ENCODE measurements at regions not wholly inside any gene's neighbourhood (a gene's known extent, or its start where the extent isn't known, plus 50 kb on each side); places are given as distances from the start of the nearest gene placed in this dataset.

- TF ChIP-seq CTCF (IDR thresholded peaks at IDR 0.05; ENCODE audit: low read depth, low read length), result no peak
- no peak for TF ChIP-seq POLR2A (IDR thresholded peaks at IDR 0.05; ENCODE audit: extremely low read depth, insufficient read length)
- TF ChIP-seq MAX (IDR thresholded peaks at IDR 0.05; ENCODE audit: low read depth, low read length), result no peak
- TF ChIP-seq MYC (IDR thresholded peaks at IDR 0.05; ENCODE audit: low read depth, low read length), result no peak
These were observed 116.2 kb upstream of the TMCO5A start for GRCh38 chr15:37818152-37818677.

All from NB4 (cell line).